HepG2 (cell line): ENCODE measurements at regions not wholly inside any gene's neighbourhood (a gene's known extent, or its start where the extent isn't known, plus 50 kb on each side); places are given as distances from the start of the nearest gene placed in this dataset.
A peak's percentile ranks its signal among the peaks of the same experiment; 100 is the strongest.

Source experiments
- ATAC-seq: fragments of 200-7000 bp; cut with Tn5 transposase; 3 replicates; pipeline ENCODE4 v1.9.1; 2020; ENCODE audit warnings: mild to moderate bottlenecking, moderate library complexity
- BruUV-seq: library from RNA; stranded (reverse); fragments of 400-500 nt; replicated peaks from 2 replicates; lab custom pipeline; 2021; lab: Mats Ljungman, UMichigan
- CTCF ChIA-PET: fragments of 300-600 bp; formaldehyde crosslinking; extraction: SDS; loops from one replicate; lab custom pipeline; 2021; ENCODE audit warnings: low total read pairs, inconsistent platforms, low intra/inter-chr PET ratio; lab: Yijun Ruan, JAX
- POLR2A ChIA-PET: fragments of 350-600 bp; sonication (Branson Sonifier 250); formaldehyde crosslinking; loops from one replicate; lab custom pipeline; 2020; ENCODE audit warnings: antibody characterized with exemption, inconsistent platforms; lab: Yijun Ruan, JAX
- DNase-seq: peaks from one replicate; pipeline ENCODE4 v3.0.0-alpha.2; 2015; ENCODE audit warnings: low spot score
- FAIRE-seq: peaks from 3 replicates; lab custom pipeline; 2011; peaks lifted over from hg19 to GRCh38; lab: Jason Lieb, UNC
- H2AFZ ChIP-seq: one replicate; pipeline ENCODE4 v1.6.1; 2011; ENCODE audit warnings: low read length, inconsistent platforms
- H3K27ac ChIP-seq: fragments of 300-600 bp; 3 replicates; pipeline ENCODE4 v1.8.0; 2011; ENCODE audit warnings: mixed run types, mild to moderate bottlenecking, mixed read lengths, low read length, inconsistent platforms; ENCODE audit not compliant: insufficient read depth; ENCODE audit errors: extremely low read length
- H3K27me3 ChIP-seq, 2 experiments: fragments of 200-600 bp in 1 of 2; 2 replicates in 1 of 2; 3 replicates in 1 of 2; pipeline versions ENCODE4 v1.6.0 to v1.8.0; 2011; ENCODE audit warnings: low read length in 2 of 2, mild to moderate bottlenecking in 2 of 2, moderate library complexity in 2 of 2, inconsistent platforms in 1 of 2; ENCODE audit not compliant: insufficient read depth in 2 of 2, control insufficient read depth in 1 of 2
- H3K36me3 ChIP-seq, 2 experiments: fragments of 200-600 bp in 1 of 2; replicated peaks in 1 of 2; 2 replicates in 1 of 2; 3 replicates in 1 of 2; pipeline versions ENCODE4 v1.5.1 to v1.8.0; 2011; ENCODE audit warnings: low read length in 2 of 2, inconsistent platforms in 1 of 2; ENCODE audit not compliant: insufficient read depth in 2 of 2, control insufficient read depth in 1 of 2
- H3K4me1 ChIP-seq: 2 replicates; pipeline ENCODE4 v1.5.1; 2012; ENCODE audit warnings: low read length, inconsistent platforms; ENCODE audit not compliant: insufficient read depth
- H3K4me2 ChIP-seq: 2 replicates; pipeline ENCODE4 v1.6.0; 2011; ENCODE audit warnings: low read depth, low read length, inconsistent platforms
- H3K4me3 ChIP-seq, 3 experiments: fragments of 200-600 bp in 1 of 3; sonication (generic), shearing (Covaris generic) in 1 of 3; replicated peaks in 1 of 3; 2 replicates each; pipeline ENCODE4 v1.5.1; 2011 to 2016; ENCODE audit warnings: low read length in 3 of 3, inconsistent platforms in 2 of 3, low read depth in 2 of 3, mild to moderate bottlenecking in 2 of 3, control low read depth in 1 of 3, mixed read lengths in 1 of 3; ENCODE audit not compliant: insufficient read depth in 1 of 3
- H3K79me2 ChIP-seq: one replicate; pipeline ENCODE4 v1.6.1; 2011; ENCODE audit warnings: low read length, inconsistent platforms; ENCODE audit not compliant: insufficient read depth
- H3K9ac ChIP-seq: 2 replicates; pipeline ENCODE4 v1.6.0; 2011; ENCODE audit warnings: mild to moderate bottlenecking, low read depth, low read length, inconsistent platforms; ENCODE audit not compliant: insufficient read depth
- H3K9me3 ChIP-seq: 2 replicates; pipeline ENCODE4 v1.5.1; 2012; ENCODE audit warnings: mild to moderate bottlenecking, low read length
- H4K20me1 ChIP-seq: 2 replicates; pipeline ENCODE4 v1.6.0; 2011; ENCODE audit warnings: inconsistent platforms, mild to moderate bottlenecking, low read length, moderate library complexity; ENCODE audit not compliant: insufficient read depth
- ATF2 ChIP-seq: sonication (generic); formaldehyde crosslinking; IDR thresholded peaks from 2 replicates; pipeline ENCODE4 v1.4.0; 2020; ENCODE audit warnings: missing genetic modification reagents
- CC2D1A ChIP-seq: sonication (generic); formaldehyde crosslinking; IDR thresholded peaks from 2 replicates; pipeline ENCODE4 v1.8.1; 2023; ENCODE audit warnings: mild to moderate bottlenecking, missing genetic modification reagents
- MAFF ChIP-seq: IDR thresholded peaks from 2 replicates; pipeline ENCODE4 v1.6.1; 2011; ENCODE audit warnings: low read depth, low read length, improper control_type of control experiment
- MAFK ChIP-seq, 2 experiments: IDR thresholded peaks in 1 of 2; conservative IDR thresholded peaks in 1 of 2; 2 replicates each; pipeline ENCODE4 v1.6.1; 2011; ENCODE audit warnings: improper control_type of control experiment in 2 of 2, low read length in 2 of 2
- MYNN ChIP-seq: sonication (generic); formaldehyde crosslinking; IDR thresholded peaks from 2 replicates; pipeline ENCODE4 v1.4.0; 2020; ENCODE audit warnings: mild to moderate bottlenecking, low read depth, missing genetic modification reagents
- RBM39 ChIP-seq: fragments of 200-400 bp; formaldehyde crosslinking; IDR thresholded peaks from one replicate; pipeline ENCODE4 v1.6.1; 2018; ENCODE audit warnings: antibody characterized with exemption, mild to moderate bottlenecking, low read depth, low read length; ENCODE audit not compliant: poor library complexity, severe bottlenecking
- WGBS: methylation state at CpG from one replicate; pipeline ENCODE4 v1.1.6; 2017; ENCODE audit warnings: low lambda C conversion rate; 5-methylcytosine and 5-hydroxymethylcytosine counted together
- in situ Hi-C: cut with HindIII; loops from 2 replicates; pipeline ENCODE4 v1.10.0; 2017; ENCODE audit warnings: low pct_unique_long_range_greater_than_20kb; ENCODE audit not compliant: extremely low pct_ligation_motif_present
- intact Hi-C: fragments of 100-400 bp; cut with micrococcal nuclease; formaldehyde crosslinking; loops from one replicate; pipeline ENCODE4 v1.10.0; 2022; ENCODE audit not compliant: unreplicated experiment

- 8% methylated on average over 4 of the region's 4 CpGs for WGBS
- Histone ChIP-seq H3K4me2 (no peak overlapping the region), H3K4me3 (no peak overlapping the region), H3K36me3 (no peaks in the 10 kb centered on the region), H3K4me1 (no peaks in the 10 kb centered on the region), H4K20me1 (no peaks in the 10 kb centered on the region), H2AFZ (no peak overlapping the region), H3K9ac (no peak overlapping the region), H3K27ac (no peak overlapping the region), H3K9me3 (no peaks in the 10 kb centered on the region), H3K27me3 (no peaks in the 10 kb centered on the region; a peak in 1 of 5 replicates), H3K79me2 (no peaks in the 10 kb centered on the region)
- intact Hi-C loops = no loop called here
- in situ Hi-C loops = no loop called here
- ATAC-seq = no peak
- TF ChIP-seq ATF2 (CRISPR knock-in tag) (no peak), MAFK (conservative IDR thresholded peaks at IDR 0.05 in 1 of 2, IDR thresholded peaks at IDR 0.05 in 1 of 2; ENCODE audit: low read length in 2 of 2) (peak; percentile 71 to 84), RBM39 (no peak), CC2D1A (CRISPR knock-in tag) (no peak), MAFF (peak; percentile 68)
- no peak for DNase-seq
- ChIA-PET POLR2A (no interaction called here), CTCF (no interaction called here)
- BruUV-seq = no TSS peak
- no peak for FAIRE-seq
These were observed 302.5 kb downstream of the C3orf38 start for GRCh38 chr3:88452228-88452627.

- Histone ChIP-seq H3K9ac (no peak overlapping the region), H3K27ac (no peak overlapping the region), H3K4me2 (no peak overlapping the region), H3K4me3 (no peak overlapping the region), H4K20me1 (no peaks in the 10 kb centered on the region), H3K36me3 (no peaks in the 10 kb centered on the region), H3K79me2 (no peaks in the 10 kb centered on the region), H3K27me3 (no peaks in the 10 kb centered on the region), H2AFZ (no peak overlapping the region), H3K4me1 (no peaks in the 10 kb centered on the region), H3K9me3 (no peaks in the 10 kb centered on the region)
- POLR2A ChIA-PET = no interaction called here
- no peak for DNase-seq
- intact Hi-C loops = no loop called here
- WGBS = 24% methylated on average over 3 of the region's 3 CpGs
- no peak for ATAC-seq
- no TSS peak for BruUV-seq
- peak; percentile 61 to 81; a peak in 3 of 4 replicates for TF ChIP-seq MAFK (conservative IDR thresholded peaks at IDR 0.05 in 1 of 2, IDR thresholded peaks at IDR 0.05 in 1 of 2; ENCODE audit: low read length in 2 of 2)
- no peak for TF ChIP-seq MYNN (CRISPR knock-in tag)
- TF ChIP-seq MAFF = peak; percentile 81
- in situ Hi-C loops = no loop called here
- CTCF ChIA-PET = no interaction called here
- no peak for FAIRE-seq
These were observed 310.6 kb downstream of the C3orf38 start for GRCh38 chr3:88460369-88460768.
